Type B pancreatic cell (in vitro differentiated cells): ENCODE measurements at regions not wholly inside any gene's neighbourhood (a gene's known extent, or its start where the extent isn't known, plus 50 kb on each side); places are given as distances from the start of the nearest gene placed in this dataset.

Experiments
- DNase-seq: peaks from one replicate; pipeline ENCODE4 v3.0.0; 2021; ENCODE audit warnings: mixed read lengths; ENCODE audit not compliant: unreplicated experiment; ENCODE audit errors: extremely low spot score
- H3K27ac Mint-ChIP-seq: 2 replicates; pipeline ENCODE4 v1.8.0; 2021; ENCODE audit warnings: mild to moderate bottlenecking, mixed read lengths
- H3K27me3 Mint-ChIP-seq: 2 replicates; pipeline ENCODE4 v1.8.0; 2021; ENCODE audit warnings: mixed read lengths
- H3K36me3 Mint-ChIP-seq: 2 replicates; pipeline ENCODE4 v1.8.0; 2021; ENCODE audit warnings: mixed read lengths
- H3K4me1 Mint-ChIP-seq: one replicate; pipeline ENCODE4 v1.8.0; 2021; ENCODE audit warnings: mixed read lengths; ENCODE audit not compliant: unreplicated experiment
- H3K4me3 Mint-ChIP-seq: 2 replicates; pipeline ENCODE4 v1.8.0; 2021; ENCODE audit warnings: mild to moderate bottlenecking, mixed read lengths
- H3K9me3 Mint-ChIP-seq: 2 replicates; pipeline ENCODE4 v1.8.0; 2021; ENCODE audit warnings: mixed read lengths
- TF ChIP-seq, protein P1 (sequence below): fragments of 200-600 bp; sonication (generic); conservative IDR thresholded peaks from 2 replicates; pipeline ENCODE4 v1.5.0; 2021; ENCODE audit warnings: antibody characterized with exemption, mild to moderate bottlenecking

DNA sequence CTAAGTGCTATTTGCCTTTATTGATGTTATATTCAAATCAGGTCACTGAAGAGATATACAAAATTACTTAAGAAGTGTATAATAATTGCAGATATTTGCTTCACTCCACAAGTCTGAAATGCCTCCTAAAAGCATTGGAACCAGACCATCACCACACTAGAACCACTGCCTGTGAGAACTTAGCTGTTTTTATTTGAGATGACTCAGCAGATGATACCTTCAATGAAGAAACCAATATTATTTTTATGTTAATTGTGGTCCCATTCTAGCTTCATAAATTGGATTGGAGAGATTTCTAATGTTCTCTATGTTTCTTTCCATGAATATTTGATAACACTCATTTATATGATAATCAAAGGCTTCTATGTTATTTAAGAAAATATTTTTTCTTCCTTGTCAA, 740.6 kb downstream of the KCNT2 start:
- Mint-ChIP-seq H3K36me3 (no peaks in the 10 kb centered on the region), H3K9me3 (no peaks in the 10 kb centered on the region), H3K27me3 (no peaks in the 10 kb centered on the region), H3K4me1 (no peaks in the 10 kb centered on the region), H3K27ac (no peak overlapping the region), H3K4me3 (no peak overlapping the region)
- no peak for DNase-seq
- TF ChIP-seq, protein P1, sequence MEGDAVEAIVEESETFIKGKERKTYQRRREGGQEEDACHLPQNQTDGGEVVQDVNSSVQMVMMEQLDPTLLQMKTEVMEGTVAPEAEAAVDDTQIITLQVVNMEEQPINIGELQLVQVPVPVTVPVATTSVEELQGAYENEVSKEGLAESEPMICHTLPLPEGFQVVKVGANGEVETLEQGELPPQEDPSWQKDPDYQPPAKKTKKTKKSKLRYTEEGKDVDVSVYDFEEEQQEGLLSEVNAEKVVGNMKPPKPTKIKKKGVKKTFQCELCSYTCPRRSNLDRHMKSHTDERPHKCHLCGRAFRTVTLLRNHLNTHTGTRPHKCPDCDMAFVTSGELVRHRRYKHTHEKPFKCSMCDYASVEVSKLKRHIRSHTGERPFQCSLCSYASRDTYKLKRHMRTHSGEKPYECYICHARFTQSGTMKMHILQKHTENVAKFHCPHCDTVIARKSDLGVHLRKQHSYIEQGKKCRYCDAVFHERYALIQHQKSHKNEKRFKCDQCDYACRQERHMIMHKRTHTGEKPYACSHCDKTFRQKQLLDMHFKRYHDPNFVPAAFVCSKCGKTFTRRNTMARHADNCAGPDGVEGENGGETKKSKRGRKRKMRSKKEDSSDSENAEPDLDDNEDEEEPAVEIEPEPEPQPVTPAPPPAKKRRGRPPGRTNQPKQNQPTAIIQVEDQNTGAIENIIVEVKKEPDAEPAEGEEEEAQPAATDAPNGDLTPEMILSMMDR, result no peak

DNA sequence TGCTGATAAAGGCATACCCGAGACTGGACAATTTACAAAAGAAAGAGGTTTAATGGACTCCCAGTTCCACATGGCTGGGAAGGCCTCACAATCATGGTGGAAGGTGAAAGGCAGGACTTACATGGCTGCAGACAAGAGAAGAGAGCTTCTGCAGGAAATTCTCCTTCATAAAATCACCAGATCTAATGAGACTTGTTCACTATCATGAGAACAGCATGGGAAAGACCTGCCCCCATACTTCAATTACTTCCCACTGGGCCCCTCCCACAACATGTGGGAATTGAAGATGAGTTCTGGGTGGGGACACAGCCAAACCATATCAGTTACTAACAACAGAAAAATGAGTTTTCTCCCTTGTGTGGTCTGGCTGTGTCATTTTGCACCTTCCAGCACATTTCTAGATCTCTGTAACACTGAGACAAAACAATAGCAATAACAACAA, 741.4 kb downstream of the KCNT2 start:
- TF ChIP-seq, protein P1, result no peak
- Mint-ChIP-seq H3K4me1 (no peaks in the 10 kb centered on the region), H3K4me3 (no peak overlapping the region), H3K9me3 (no peaks in the 10 kb centered on the region), H3K27ac (no peak overlapping the region), H3K27me3 (no peaks in the 10 kb centered on the region), H3K36me3 (no peaks in the 10 kb centered on the region)
- DNase-seq, result no peak

DNA sequence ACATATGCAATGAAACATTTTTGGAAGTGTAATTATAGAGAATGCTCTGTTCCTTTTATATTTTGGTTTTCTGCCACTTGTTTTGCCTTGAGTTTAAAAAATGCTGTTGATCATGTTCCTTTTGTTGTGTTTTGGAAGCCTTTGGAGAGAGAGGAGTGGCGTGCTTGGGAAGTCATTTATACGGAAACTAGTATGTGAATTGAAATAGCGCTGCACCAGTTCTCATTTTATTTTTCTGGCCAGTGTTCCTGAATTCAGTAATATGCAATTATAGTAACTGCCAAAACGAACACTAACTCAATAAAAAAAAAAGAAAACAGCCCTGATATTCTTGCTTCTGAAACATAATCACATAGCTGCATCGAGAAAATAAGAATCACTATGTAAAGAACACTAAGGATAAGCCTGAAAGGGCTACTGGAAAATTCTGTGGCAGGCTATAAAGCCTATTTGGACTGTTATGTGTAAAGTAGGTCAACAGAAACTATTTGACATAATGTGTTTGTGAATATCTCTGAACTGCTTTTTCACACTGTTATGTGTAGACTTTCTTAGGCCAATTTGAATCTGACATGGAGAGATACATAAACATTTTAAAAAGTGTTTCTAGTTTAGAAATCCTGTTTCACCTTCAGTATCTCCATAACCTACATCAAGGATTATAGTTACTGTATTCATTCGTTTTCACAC, 742.0 kb downstream of the KCNT2 start:
- Mint-ChIP-seq H3K36me3 (no peaks in the 10 kb centered on the region), H3K27me3 (no peaks in the 10 kb centered on the region), H3K4me1 (no peaks in the 10 kb centered on the region), H3K4me3 (no peak overlapping the region), H3K27ac (no peak overlapping the region), H3K9me3 (no peaks in the 10 kb centered on the region)
- DNase-seq, result no peak
- TF ChIP-seq, protein P1, result no peak

DNA sequence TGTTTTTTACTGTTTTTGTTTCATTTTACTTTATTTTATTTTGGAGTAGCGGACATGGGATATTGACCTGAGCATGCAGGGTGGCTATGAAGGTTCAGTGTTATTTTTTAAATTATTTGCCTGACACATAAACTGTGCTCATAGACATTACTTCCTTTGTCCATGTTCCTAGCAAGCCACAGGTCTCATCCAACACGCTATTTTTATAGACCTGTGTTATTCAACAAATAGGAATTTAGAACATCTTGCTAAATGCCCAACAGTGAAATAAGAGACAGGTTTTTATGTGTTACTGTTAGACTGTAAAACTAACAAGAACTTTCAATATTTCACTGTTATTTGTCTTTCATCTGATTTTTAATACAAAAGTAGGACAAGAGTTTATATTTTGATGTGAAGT, 756.4 kb downstream of the KCNT2 start:
- Mint-ChIP-seq H3K27ac (no peak overlapping the region), H3K4me3 (no peak overlapping the region), H3K36me3 (no peaks in the 10 kb centered on the region), H3K4me1 (peaks cover 5% of the 10 kb centered on the region), H3K9me3 (no peaks in the 10 kb centered on the region), H3K27me3 (no peaks in the 10 kb centered on the region)
- no peak for DNase-seq
- TF ChIP-seq, protein P1, result no peak

DNA sequence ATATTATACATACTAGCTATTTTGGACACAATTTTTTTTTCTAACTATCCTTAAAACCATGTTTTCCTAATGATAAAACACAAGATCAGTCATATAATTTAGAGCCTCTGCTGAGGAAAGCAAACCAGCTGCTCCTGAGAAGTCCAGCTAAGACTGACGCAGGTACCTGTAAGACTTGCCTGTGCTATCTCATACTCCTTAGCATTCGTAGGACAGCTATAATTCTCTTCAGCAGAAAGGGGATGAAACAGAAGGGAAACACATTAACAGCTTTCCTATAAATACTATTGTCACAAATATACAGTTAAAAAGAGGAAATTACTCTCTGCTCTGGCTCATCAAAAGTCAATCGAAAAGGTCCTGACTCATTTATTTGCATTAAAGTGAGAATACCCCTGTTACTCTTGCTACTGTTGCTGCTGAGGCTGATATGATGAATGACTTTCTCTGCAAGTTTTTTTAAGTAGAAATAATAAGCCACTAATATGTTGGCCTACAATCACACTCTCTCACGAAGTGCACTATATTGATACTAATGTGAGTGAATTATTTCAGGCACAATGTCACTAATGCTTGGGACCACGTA, 757.1 kb downstream of the KCNT2 start:
- no peaks in the 10 kb centered on the region for H3K9me3 Mint-ChIP-seq

More for the DNA sequence above, 757.1 kb downstream of the KCNT2 start:
- Mint-ChIP-seq H3K27me3 (no peaks in the 10 kb centered on the region), H3K4me1 (peaks cover 5% of the 10 kb centered on the region), H3K27ac (no peak overlapping the region), H3K4me3 (no peak overlapping the region), H3K36me3 (no peaks in the 10 kb centered on the region)
- TF ChIP-seq, protein P1, result no peak
- DNase-seq, result no peak
